Activated CD8-positive, alpha-beta memory T cell treated with anti-CD3 and anti-CD28 coated beads for 4 hours (primary cell): ENCODE measurements at regions not wholly inside any gene's neighbourhood (a gene's known extent, or its start where the extent isn't known, plus 50 kb on each side); places are given as distances from the start of the nearest gene placed in this dataset.

Source experiments
- DNase-seq, 2 donors: peaks; one replicate each; pipeline ENCODE4 v3.0.0-alpha.2; 2020; ENCODE audit warnings: low read depth in 2 of 2

DNA sequence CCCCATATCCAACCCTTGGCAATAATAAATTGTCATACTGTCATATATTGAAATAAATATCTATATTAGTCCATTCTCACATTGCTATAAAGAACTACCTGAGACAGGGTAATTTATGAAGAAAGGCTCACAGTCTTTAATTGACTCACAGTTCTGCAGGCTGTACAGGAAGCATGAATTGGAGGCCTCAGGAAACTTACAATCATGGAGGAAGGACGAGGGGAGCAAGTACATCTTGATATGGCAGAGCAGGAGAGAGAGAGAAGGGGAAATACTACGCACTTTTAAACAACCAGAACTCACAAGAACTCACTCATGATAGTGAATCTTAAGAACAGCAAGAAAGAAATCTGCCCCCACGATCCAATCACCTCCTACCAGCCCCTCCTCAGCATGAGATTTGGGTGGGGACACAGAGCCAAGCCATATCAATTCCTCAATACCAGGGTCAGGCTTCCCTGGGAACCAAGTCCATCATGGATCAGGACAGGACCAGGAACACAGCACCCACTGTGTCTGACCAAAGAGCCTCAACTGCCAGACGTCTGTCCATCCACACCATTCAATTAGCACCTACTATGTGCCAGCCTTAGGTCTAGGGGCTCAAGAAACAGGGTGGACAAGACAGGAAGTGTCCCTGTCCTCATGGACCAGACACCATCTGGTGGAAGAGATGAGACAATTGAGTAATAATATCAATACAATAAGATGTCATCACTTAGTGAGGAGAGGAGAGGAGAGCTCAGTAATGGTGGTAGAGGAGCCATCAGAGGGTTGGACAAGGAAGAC is 56.9 kb upstream of the TOP3B start:
- no peak for DNase-seq

GRCh38 chr22:22038178-22038880 is 55.7 kb upstream of the TOP3B start:
- DNase-seq = no peak

DNA sequence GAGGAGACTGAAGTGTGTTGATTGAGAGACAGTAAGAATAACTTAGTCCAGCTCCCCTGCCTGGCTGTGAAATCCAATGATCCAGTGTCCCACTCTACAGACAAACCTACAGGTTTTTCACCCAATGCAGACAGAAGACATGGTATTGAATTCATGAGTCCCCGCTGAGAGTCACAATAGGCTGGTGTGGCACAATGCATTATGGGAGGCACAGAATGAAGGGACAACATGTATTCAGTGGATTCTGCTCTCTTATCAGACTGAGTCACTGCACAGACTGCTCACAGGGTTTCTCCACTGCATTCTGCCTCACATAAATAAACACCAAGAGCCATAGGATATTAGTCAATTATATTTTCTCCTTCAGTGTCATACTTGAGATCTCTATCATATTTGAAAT is 55.2 kb upstream of the TOP3B start:
- DNase-seq = no peak

GRCh38 chr22:22037229-22037628 is 54.6 kb upstream of the TOP3B start:
- no peak for DNase-seq

GRCh38 chr22:22036588-22036987 is 54.0 kb upstream of the TOP3B start:
- DNase-seq = no peak

GRCh38 chr22:22035771-22036314 is 53.3 kb upstream of the TOP3B start:
- no peak for DNase-seq

DNA sequence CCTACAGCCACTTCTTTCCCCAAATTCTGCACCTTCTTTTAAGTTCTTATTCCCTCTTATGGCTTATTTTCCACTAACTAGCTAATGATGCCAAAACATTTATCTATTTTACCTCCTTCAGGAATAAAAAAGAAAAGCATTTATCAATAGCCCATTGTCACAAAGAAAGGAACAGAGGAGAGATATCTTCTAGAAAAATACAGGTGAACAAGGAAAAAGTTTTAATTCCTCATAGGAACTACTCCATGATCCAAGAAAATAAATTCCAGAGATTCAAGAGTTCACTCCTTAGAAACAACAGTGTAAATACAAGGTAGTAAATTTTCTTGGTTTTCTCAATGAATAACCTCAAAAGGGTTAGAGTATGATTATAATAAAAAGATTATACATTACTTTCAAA is 52.6 kb upstream of the TOP3B start:
- no peak for DNase-seq

DNA sequence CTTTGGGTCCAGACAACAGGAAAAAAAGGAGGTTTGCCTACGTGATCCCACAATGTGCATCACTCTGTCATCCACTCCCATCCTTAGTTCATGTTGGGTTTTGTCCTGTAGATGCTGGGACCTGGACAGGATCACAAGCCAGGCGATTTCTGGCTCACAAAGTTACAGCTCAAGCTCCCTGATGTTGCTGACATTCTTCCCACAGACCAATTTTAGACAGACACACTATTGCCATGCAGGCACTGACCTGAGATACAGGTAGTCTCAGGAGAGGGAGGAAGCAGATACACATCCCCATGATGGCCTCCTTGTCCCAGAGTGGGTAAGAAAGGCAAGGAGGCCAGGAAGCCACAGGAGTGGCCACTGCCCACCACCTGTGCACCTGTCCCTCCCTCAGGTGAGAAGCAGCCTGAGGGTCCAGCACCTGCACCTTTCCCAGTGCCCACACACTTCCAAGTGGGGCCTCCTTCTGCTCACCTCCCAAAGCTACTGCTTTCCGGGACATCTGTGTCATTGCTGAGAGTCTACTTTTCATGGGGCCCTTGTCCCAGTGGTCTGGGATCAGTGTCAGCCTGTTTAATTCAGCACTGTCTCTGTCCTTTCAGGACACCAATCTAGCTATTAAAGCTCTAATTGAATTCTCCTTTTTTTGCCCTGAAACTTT is 52.0 kb upstream of the TOP3B start:
- no peak for DNase-seq

DNA sequence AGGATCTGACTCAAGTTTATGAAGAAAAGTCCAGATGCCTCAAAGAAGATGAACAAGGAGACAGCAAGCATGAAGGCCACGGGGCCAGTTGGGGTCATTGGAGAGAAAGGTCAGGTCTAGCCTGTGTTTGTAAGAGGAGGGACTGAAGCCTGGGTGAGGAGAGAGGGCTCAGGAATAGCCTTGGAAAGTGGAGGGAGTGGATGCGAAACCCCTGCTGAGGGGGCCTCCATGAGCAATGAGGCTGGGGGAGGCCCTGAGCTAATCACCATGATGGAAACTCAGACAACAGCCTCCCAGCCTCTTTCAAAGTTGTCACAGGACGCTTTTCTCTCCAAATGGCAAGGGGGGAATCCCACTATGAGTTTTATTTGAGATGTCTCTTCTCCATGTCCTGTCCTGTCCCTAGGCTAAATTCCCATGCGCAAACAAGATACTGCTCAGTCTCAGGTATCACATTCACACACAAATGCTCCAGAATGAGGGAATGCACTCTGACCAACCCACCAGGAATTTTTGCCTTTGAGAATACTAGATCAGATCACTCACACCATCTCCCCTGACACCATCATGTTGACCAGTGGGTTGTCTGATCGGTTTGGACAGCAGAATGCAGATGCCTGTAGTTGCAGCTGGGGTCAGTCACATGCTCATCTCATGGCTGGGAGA is 51.3 kb upstream of the TOP3B start:
- no peak for DNase-seq

- no peak for DNase-seq
Observed at GRCh38 chr22:22032906-22033802, 50.6 kb upstream of the TOP3B start.

DNA sequence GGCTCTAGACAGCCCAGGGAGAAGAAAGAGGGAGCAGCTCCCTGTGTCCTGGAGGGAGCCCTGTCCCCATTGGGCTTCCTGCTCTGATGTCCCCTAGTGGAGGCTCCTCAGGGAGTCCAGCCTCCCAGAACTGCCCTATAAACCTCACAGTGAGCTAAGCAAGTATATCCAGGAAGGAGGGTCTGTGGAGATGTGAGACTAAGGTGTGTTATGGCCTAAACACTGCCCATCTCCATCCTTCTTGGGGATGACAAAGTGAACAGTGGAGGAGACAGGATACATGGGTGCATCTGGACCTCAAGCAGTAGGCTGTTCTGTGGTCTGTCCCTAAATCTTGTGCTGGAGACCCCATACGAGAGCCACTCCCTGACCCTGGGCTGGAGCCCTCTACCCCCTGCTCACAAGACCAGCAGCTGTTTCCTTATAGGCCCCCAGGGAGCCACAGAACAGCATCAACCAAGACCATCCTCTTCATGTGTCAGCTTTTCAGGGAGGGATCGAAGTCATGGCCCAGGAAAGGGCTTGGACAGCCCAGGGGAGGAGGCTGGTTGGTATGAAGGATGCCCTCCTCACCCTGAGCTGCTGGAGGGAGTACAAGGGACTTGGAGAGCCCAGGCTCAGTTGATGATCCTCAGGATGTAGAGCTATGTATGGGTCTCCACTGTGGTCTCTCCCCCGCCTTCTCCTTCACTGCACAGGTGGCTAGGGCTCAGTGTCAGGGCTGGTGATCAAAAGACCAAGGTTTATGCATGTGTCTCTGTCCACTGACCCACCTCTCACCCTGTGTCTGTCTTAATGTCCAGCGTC is 49.7 kb upstream of the TOP3B start:
- no peak for DNase-seq
